Esophagus muscularis mucosa (tissue), 4 donors: ENCODE measurements at regions not wholly inside any gene's neighbourhood (a gene's known extent, or its start where the extent isn't known, plus 50 kb on each side); places are given as distances from the start of the nearest gene placed in this dataset.
"Not testable (repeated sequence)": the region's sequence is repeated elsewhere in the genome, so short reads cannot be mapped to it uniquely, and the experiment has no call there.

Experiments
- DNase-seq: peaks from one replicate; pipeline ENCODE4 v3.0.0-alpha.2; 2017; ENCODE audit errors: extremely low spot score
- H3K27ac ChIP-seq, 4 donors: fragments of 200-600 bp; sonication (generic); replicated peaks in 1 of 4; 1 replicate in 3 of 4; 2 replicates in 1 of 4; pipeline ENCODE4 v1.5.1; 2016 to 2019; ENCODE audit warnings: mild to moderate bottlenecking in 1 of 4
- H3K27me3 ChIP-seq, 4 donors: fragments of 200-600 bp; sonication (generic); one replicate each; pipeline versions ENCODE4 v1.5.1 to v1.6.0; 2016 to 2019
- H3K36me3 ChIP-seq, 4 donors: fragments of 200-600 bp; sonication (generic); one replicate each; pipeline ENCODE4 v1.5.1; 2016 to 2019
- H3K4me1 ChIP-seq, 4 donors: fragments of 200-600 bp; sonication (generic); one replicate each; pipeline ENCODE4 v1.5.1; 2016 to 2019
- H3K4me3 ChIP-seq, 4 donors: fragments of 200-600 bp; sonication (generic); 1 replicate in 2 of 4; 2 replicates in 2 of 4; pipeline ENCODE4 v1.5.1; 2016 to 2019; ENCODE audit warnings: mild to moderate bottlenecking in 4 of 4, moderate library complexity in 1 of 4
- H3K9me3 ChIP-seq, 4 donors: fragments of 200-600 bp; sonication (generic); 1 replicate in 3 of 4; 2 replicates in 1 of 4; pipeline ENCODE4 v1.5.1; 2016 to 2019
- EP300 ChIP-seq: sonication (generic); formaldehyde crosslinking; IDR thresholded peaks from one replicate; pipeline ENCODE4 v1.6.1; 2017; ENCODE audit warnings: antibody characterized with exemption
- POLR2A ChIP-seq: fragments of 450-650 bp; IDR thresholded peaks from one replicate; pipeline ENCODE4 v1.6.1; 2017; ENCODE audit warnings: antibody characterized with exemption, moderate library complexity, mild to moderate bottlenecking, low read depth
- POLR2AphosphoS5 ChIP-seq, 2 donors: sonication (generic); formaldehyde crosslinking; IDR thresholded peaks; one replicate each; pipeline ENCODE4 v1.6.1; 2017; ENCODE audit warnings: antibody characterized with exemption in 2 of 2
- WGBS: methylation state at CpG from one replicate; pipeline ENCODE4 v1.1.5; 2018; 5-methylcytosine and 5-hydroxymethylcytosine counted together
- intact Hi-C: fragments of 100-400 bp; cut with DNase I; formaldehyde crosslinking; loops from one replicate; pipeline ENCODE4 v1.15.1; 2023
- TF ChIP-seq, protein P1 (sequence below), 3 experiments: fragments of 200-600 bp in 2 of 3; fragments of 450-650 bp in 1 of 3; sonication (generic) in 2 of 3; IDR thresholded peaks; one replicate each; pipeline ENCODE4 v1.5.1; 2017 to 2019; ENCODE audit warnings: antibody characterized with exemption in 3 of 3, mild to moderate bottlenecking in 2 of 3, moderate library complexity in 1 of 3

DNA sequence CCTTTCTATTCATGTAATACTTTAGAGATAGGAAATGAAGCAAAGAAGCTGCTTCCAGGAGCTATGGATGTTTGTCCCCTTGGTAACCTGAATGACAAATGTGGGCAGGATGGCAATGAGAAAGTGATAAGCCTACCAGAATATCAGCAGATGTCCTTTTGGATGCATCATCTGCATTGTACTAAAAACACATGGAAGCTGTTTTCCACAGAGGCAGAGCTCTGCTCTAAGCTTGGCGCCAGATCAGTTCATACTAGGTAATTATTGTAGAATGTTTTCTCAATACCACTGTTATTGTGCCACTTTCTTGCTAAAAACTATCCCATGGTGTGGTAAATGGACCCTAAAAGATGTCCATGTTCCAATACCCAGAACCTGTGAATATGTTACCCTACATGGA is 100.2 kb downstream of the DTWD1 start:
- Histone ChIP-seq H3K9me3 (peaks cover 0 to 1% (median 0%) of the 10 kb centered on the region in 4 donors), H3K27ac (no peak overlapping the region), H3K4me1 (peaks cover 0 to 8% (median 3%) of the 10 kb centered on the region in 4 donors), H3K36me3 (no peaks in the 10 kb centered on the region), H3K27me3 (no peaks in the 10 kb centered on the region), H3K4me3 (no peak overlapping the region)
- WGBS = 100% methylated on average over 1 of the region's 1 CpG
- no peak for DNase-seq
- TF ChIP-seq POLR2A = no peak
- no peak for TF ChIP-seq EP300
- TF ChIP-seq, protein P1, sequence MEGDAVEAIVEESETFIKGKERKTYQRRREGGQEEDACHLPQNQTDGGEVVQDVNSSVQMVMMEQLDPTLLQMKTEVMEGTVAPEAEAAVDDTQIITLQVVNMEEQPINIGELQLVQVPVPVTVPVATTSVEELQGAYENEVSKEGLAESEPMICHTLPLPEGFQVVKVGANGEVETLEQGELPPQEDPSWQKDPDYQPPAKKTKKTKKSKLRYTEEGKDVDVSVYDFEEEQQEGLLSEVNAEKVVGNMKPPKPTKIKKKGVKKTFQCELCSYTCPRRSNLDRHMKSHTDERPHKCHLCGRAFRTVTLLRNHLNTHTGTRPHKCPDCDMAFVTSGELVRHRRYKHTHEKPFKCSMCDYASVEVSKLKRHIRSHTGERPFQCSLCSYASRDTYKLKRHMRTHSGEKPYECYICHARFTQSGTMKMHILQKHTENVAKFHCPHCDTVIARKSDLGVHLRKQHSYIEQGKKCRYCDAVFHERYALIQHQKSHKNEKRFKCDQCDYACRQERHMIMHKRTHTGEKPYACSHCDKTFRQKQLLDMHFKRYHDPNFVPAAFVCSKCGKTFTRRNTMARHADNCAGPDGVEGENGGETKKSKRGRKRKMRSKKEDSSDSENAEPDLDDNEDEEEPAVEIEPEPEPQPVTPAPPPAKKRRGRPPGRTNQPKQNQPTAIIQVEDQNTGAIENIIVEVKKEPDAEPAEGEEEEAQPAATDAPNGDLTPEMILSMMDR (IDR thresholded peaks at IDR 0.05) = no peak
- no peak for TF ChIP-seq POLR2AphosphoS5 (IDR thresholded peaks at IDR 0.05)
- intact Hi-C loops = no loop called here

DNA sequence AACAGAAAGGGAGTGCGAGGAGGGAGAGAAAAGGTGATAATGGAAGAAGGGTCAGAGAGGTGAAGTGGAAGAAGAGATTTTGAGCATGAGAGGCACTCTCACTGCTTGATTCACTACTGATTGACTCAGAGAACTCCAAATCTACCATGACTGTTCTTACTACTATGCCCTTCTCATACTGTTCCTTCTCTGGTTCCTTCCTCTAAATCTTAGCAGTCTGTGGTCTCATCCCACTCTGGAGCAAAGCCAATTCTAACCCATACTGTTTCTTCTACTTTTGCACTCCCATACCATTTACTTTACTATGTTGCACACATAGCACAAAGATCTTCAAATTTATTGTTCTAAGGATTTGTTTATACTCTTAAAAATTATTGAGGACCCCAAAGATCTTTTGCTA is 100.8 kb downstream of the DTWD1 start:
- peaks cover 0 to 8% (median 3%) of the 10 kb centered on the region in 4 donors for H3K4me1 ChIP-seq
- WGBS = 100% methylated on average over 1 of the region's 1 CpG
- no peak for DNase-seq
- H3K4me3 ChIP-seq = no peak overlapping the region
- H3K36me3 ChIP-seq = no peaks in the 10 kb centered on the region
- H3K27ac ChIP-seq = no peak overlapping the region
- H3K27me3 ChIP-seq = no peaks in the 10 kb centered on the region
- H3K9me3 ChIP-seq = peaks cover 0 to 6% (median 2%) of the 10 kb centered on the region in 4 donors
- intact Hi-C loops = no loop called here
- TF ChIP-seq POLR2A (no peak), EP300 (no peak), POLR2AphosphoS5 (IDR thresholded peaks at IDR 0.05) (no peak)
- TF ChIP-seq, protein P1 (IDR thresholded peaks at IDR 0.05) = no peak

- no peaks in the 10 kb centered on the region for H3K36me3 ChIP-seq
- 87% methylated on average over 2 of the region's 2 CpGs for WGBS
- H3K27me3 ChIP-seq = no peaks in the 10 kb centered on the region
- DNase-seq = no peak
- intact Hi-C loops = no loop called here
- peaks cover 0 to 1% (median 0%) of the 10 kb centered on the region in 4 donors for H3K4me1 ChIP-seq
- no peak for TF ChIP-seq EP300
- TF ChIP-seq, protein P1 (IDR thresholded peaks at IDR 0.05) = no peak
- no peak for TF ChIP-seq POLR2A
- peaks cover 0 to 15% (median 4%) of the 10 kb centered on the region in 4 donors for H3K9me3 ChIP-seq
- H3K27ac ChIP-seq = no peak overlapping the region
- H3K4me3 ChIP-seq = no peak overlapping the region
Observed at GRCh38 chr15:49723981-49724380, 103.1 kb downstream of the DTWD1 start.

GRCh38 chr15:49731187-49732099 is 110.6 kb downstream of the DTWD1 start:
- no peak for DNase-seq
- H3K4me1 ChIP-seq = no peaks in the 10 kb centered on the region
- no peaks in the 10 kb centered on the region for H3K27me3 ChIP-seq
- no peak overlapping the region for H3K27ac ChIP-seq
- peaks cover 0 to 11% (median 4%) of the 10 kb centered on the region in 4 donors for H3K9me3 ChIP-seq
- H3K36me3 ChIP-seq = no peaks in the 10 kb centered on the region
- intact Hi-C loops = no loop called here
- TF ChIP-seq POLR2AphosphoS5 (IDR thresholded peaks at IDR 0.05) (no peak), POLR2A (no peak), EP300 (no peak)
- TF ChIP-seq, protein P1 (IDR thresholded peaks at IDR 0.05) = no peak
- no peak overlapping the region for H3K4me3 ChIP-seq
- 95% methylated on average over 4 of the region's 5 CpGs for WGBS

GRCh38 chr15:49732109-49732508 is 111.3 kb downstream of the DTWD1 start:
- H3K27me3 ChIP-seq, H3K27ac ChIP-seq, H3K9me3 ChIP-seq, H3K4me1 ChIP-seq, H3K4me3 ChIP-seq, intact Hi-C loops, H3K36me3 ChIP-seq, DNase-seq: not testable (repeated sequence)
- WGBS = 77% methylated on average over 10 of the region's 10 CpGs

DNA sequence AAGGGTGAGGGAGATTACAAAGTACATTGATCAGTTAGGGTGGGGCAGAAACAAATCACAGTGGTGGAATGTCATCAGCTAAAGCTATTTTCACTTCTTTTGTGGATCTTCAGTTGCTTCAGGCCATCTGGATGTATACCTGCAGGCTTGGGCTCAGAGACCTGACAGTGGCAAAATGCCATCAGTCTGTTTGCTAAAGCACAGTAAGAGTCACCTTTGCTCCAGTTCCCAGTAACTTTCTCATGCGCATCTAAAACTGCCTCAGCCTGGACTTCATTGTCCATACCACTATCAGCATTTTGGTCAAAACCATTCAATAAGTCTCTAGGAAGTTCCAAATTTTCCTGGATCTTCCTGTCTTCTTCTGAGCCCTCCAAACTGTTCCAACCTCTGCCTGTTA is 113.2 kb downstream of the DTWD1 start:
- H3K27me3 ChIP-seq, H3K4me1 ChIP-seq, H3K4me3 ChIP-seq, DNase-seq, intact Hi-C loops, H3K9me3 ChIP-seq, H3K36me3 ChIP-seq, H3K27ac ChIP-seq: not testable (repeated sequence)
- 100% methylated on average over 1 of the region's 1 CpG for WGBS
